ENCODE measurements at regions not wholly inside any gene's neighbourhood (a gene's known extent, or its start where the extent isn't known, plus 50 kb on each side); places are given as distances from the start of the nearest gene placed in this dataset.
A peak's percentile ranks its signal among the peaks of the same experiment; 100 is the strongest.

DNA sequence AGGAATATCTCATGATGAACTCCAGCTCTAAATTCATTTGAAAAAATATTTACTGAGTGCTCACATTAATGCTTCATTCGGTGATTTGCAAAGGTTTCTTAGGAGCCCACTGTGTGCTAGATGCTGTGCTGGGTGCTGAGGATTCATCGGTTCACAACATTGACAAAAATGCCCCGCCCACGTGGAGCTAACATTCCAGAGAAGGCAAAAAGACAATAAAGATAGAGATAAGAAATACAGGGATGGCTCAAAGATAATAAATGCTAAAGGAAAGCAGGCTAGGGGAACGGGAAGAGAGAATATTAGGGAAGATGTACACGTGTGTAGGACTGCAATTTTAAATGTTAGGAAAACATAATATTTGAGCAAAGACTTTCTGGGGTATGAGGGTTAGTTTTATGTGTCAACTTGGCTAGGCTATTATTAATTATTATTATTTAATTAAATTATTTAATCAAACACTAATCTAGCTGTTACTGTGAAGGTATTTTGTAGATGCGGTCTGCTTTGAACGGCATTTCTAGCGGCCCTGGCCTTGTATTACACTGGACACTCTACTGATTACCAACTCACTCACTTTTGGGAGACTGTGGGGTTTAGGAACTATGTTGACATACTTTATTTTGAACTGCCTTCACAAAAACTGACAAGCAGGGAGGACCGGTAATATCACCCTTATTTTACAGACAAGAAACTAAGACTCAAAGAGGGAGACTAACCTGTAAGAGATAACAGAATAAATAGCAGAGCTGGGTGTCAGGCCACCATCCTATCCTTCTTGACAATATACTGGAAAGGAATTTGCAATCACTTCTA, 61.9 kb upstream of the IRF2 start:
- H3K36me3 ChIP-seq, result no peaks in the 10 kb centered on the region
- H3K9me3 ChIP-seq (replicated peaks), result no peaks in the 10 kb centered on the region
- H3K27ac ChIP-seq (replicated peaks), result peak overlapping the region; percentile 95
- H3K4me3 ChIP-seq, result peak overlapping the region; percentile 71
- TF ChIP-seq, protein P1, sequence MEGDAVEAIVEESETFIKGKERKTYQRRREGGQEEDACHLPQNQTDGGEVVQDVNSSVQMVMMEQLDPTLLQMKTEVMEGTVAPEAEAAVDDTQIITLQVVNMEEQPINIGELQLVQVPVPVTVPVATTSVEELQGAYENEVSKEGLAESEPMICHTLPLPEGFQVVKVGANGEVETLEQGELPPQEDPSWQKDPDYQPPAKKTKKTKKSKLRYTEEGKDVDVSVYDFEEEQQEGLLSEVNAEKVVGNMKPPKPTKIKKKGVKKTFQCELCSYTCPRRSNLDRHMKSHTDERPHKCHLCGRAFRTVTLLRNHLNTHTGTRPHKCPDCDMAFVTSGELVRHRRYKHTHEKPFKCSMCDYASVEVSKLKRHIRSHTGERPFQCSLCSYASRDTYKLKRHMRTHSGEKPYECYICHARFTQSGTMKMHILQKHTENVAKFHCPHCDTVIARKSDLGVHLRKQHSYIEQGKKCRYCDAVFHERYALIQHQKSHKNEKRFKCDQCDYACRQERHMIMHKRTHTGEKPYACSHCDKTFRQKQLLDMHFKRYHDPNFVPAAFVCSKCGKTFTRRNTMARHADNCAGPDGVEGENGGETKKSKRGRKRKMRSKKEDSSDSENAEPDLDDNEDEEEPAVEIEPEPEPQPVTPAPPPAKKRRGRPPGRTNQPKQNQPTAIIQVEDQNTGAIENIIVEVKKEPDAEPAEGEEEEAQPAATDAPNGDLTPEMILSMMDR (IDR thresholded peaks at IDR 0.05; ENCODE audit: borderline replicate concordance), result no peak
- peaks cover 40% of the 10 kb centered on the region for H3K4me1 ChIP-seq
- intact Hi-C loops (cut with micrococcal nuclease), result loop anchor here (5.0 kb wide), 2 partner anchors 59 to 269 kb away; no protein-coding TSS in a partner anchor
- no peaks in the 10 kb centered on the region for H3K27me3 ChIP-seq (ENCODE audit: low read depth)
- no peak for DNase-seq

- Histone ChIP-seq H3K36me3 (no peaks in the 10 kb centered on the region), H3K4me3 (no peak overlapping the region), H3K4me1 (peaks cover 45% of the 10 kb centered on the region), H3K9me3 (replicated peaks) (no peaks in the 10 kb centered on the region), H3K27me3 (ENCODE audit: low read depth) (no peaks in the 10 kb centered on the region), H3K27ac (replicated peaks) (peak overlapping the region; percentile 95)
- intact Hi-C loops (cut with micrococcal nuclease), result loop anchor here (5.0 kb wide), 2 partner anchors 57 to 267 kb away; no protein-coding TSS in a partner anchor
- TF ChIP-seq, protein P1 (IDR thresholded peaks at IDR 0.05; ENCODE audit: borderline replicate concordance), result no peak
- no peak for DNase-seq
Observed at GRCh38 chr4:184534511-184535391, 60.4 kb upstream of the IRF2 start.

DNA sequence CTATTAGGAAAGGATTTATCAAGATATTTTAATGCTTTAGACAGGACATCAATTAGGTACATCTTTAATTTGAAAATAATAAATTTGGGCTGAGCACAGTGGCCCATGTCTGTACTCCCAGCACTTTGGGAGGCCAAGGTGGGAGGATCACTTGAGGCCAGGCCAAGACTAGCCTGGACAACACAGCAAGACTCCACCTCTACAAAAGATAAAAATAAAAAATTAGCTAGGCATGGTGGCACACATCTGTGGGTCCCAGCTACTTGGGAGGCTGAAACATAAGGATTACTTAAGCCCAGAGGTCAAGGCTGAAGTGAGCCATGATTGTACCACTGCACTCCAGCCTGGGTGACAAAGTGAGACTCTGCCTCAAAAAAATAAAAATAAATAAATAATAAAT, 59.6 kb upstream of the IRF2 start:
- Histone ChIP-seq H3K27ac (replicated peaks) (peak overlapping the region; percentile 95), H3K9me3 (replicated peaks) (no peaks in the 10 kb centered on the region), H3K4me3 (no peak overlapping the region), H3K36me3 (no peaks in the 10 kb centered on the region), H3K27me3 (ENCODE audit: low read depth) (no peaks in the 10 kb centered on the region), H3K4me1 (peaks cover 45% of the 10 kb centered on the region)
- TF ChIP-seq, protein P1 (IDR thresholded peaks at IDR 0.05; ENCODE audit: borderline replicate concordance), result no peak
- no peak for DNase-seq
- intact Hi-C loops (cut with micrococcal nuclease), result no loop called here

GRCh38 chr4:184531008-184531407, 56.7 kb upstream of the IRF2 start:
- TF ChIP-seq, protein P1 (IDR thresholded peaks at IDR 0.05; ENCODE audit: borderline replicate concordance), result no peak
- H3K27me3 ChIP-seq (ENCODE audit: low read depth), result no peaks in the 10 kb centered on the region
- intact Hi-C loops (cut with micrococcal nuclease), result no loop called here

GRCh38 chr4:184529283-184529682, 54.9 kb upstream of the IRF2 start:
- Histone ChIP-seq H3K36me3 (no peaks in the 10 kb centered on the region), H3K4me1 (peaks cover 15% of the 10 kb centered on the region), H3K9me3 (replicated peaks) (peaks cover 16% of the 10 kb centered on the region), H3K27ac (replicated peaks) (no peak overlapping the region), H3K27me3 (ENCODE audit: low read depth) (no peaks in the 10 kb centered on the region), H3K4me3 (no peak overlapping the region)
- no peak for DNase-seq
- TF ChIP-seq, protein P1 (IDR thresholded peaks at IDR 0.05; ENCODE audit: borderline replicate concordance), result no peak
- intact Hi-C loops (cut with micrococcal nuclease), result no loop called here

More at GRCh38 chr4:184531008-184531407, 56.7 kb upstream of the IRF2 start:
- Histone ChIP-seq H3K36me3 (no peaks in the 10 kb centered on the region), H3K27ac (replicated peaks) (no peak overlapping the region), H3K9me3 (replicated peaks) (no peaks in the 10 kb centered on the region), H3K4me1 (peaks cover 33% of the 10 kb centered on the region), H3K4me3 (no peak overlapping the region)
- DNase-seq, result no peak

All from left ventricle myocardium inferior (tissue), 1 donor.